NCI-H446 (cell line): ENCODE measurements at regions not wholly inside any gene's neighbourhood (a gene's known extent, or its start where the extent isn't known, plus 50 kb on each side); places are given as distances from the start of the nearest gene placed in this dataset.
"Not testable (repeated sequence)": the region's sequence is repeated elsewhere in the genome, so short reads cannot be mapped to it uniquely, and the experiment has no call there.

Experiments
- DNase-seq, 2 experiments: peaks; one replicate each; lab custom pipeline; 2025; lab: John Stamatoyannopoulos, UW

GRCh38 chr5:72651109-72651508 is 143.9 kb upstream of the ZNF366 start:
- no peak for DNase-seq

GRCh38 chr5:72649449-72649848 is 142.2 kb upstream of the ZNF366 start:
- DNase-seq: no peak

GRCh38 chr5:72648480-72648879 is 141.3 kb upstream of the ZNF366 start:
- DNase-seq: peak; percentile 41 to 87

GRCh38 chr5:72647806-72648205 is 140.6 kb upstream of the ZNF366 start:
- no peak for DNase-seq

- DNase-seq: no peak
Measured at GRCh38 chr5:72646246-72646866, 139.1 kb upstream of the ZNF366 start.

- no peak for DNase-seq
Measured at GRCh38 chr5:72645064-72645846, 138.0 kb upstream of the ZNF366 start.

- no peak for DNase-seq
Measured at GRCh38 chr5:72644296-72644695, 137.1 kb upstream of the ZNF366 start.

- no peak for DNase-seq
Measured at GRCh38 chr5:72641164-72641563, 134.0 kb upstream of the ZNF366 start.

- DNase-seq: no peak
Measured at GRCh38 chr5:72637058-72637457, 129.8 kb upstream of the ZNF366 start.

GRCh38 chr5:72636565-72636964 is 129.4 kb upstream of the ZNF366 start:
- not testable (repeated sequence) for DNase-seq

- no peak for DNase-seq
Measured at GRCh38 chr5:72634444-72634843, 127.2 kb upstream of the ZNF366 start.

- DNase-seq: peak; percentile 31 to 56
Measured at GRCh38 chr5:72633649-72634048, 126.4 kb upstream of the ZNF366 start.

GRCh38 chr5:72633041-72633445 is 125.8 kb upstream of the ZNF366 start:
- DNase-seq: no peak

GRCh38 chr5:72630721-72631120 is 123.5 kb upstream of the ZNF366 start:
- no peak for DNase-seq

- DNase-seq: no peak
Measured at GRCh38 chr5:72630081-72630480, 122.9 kb upstream of the ZNF366 start.

GRCh38 chr5:72628771-72629371 is 121.7 kb upstream of the ZNF366 start:
- DNase-seq: no peak

GRCh38 chr5:72625332-72625731 is 118.1 kb upstream of the ZNF366 start:
- DNase-seq: no peak

GRCh38 chr5:72624641-72625236 is 117.5 kb upstream of the ZNF366 start:
- peak; percentile 45 to 71 for DNase-seq

GRCh38 chr5:72623936-72624335 is 116.7 kb upstream of the ZNF366 start:
- peak in 1 of 2 experiments; percentile 12 for DNase-seq

- no peak for DNase-seq
Measured at GRCh38 chr5:72623323-72623722, 116.1 kb upstream of the ZNF366 start.

GRCh38 chr5:72622170-72622760 is 115.1 kb upstream of the ZNF366 start:
- no peak for DNase-seq

- DNase-seq: no peak
Measured at GRCh38 chr5:72621576-72621975, 114.4 kb upstream of the ZNF366 start.
